Trophoblast cell (in vitro differentiated cells and primary cell): ENCODE measurements at regions not wholly inside any gene's neighbourhood (a gene's known extent, or its start where the extent isn't known, plus 50 kb on each side); places are given as distances from the start of the nearest gene placed in this dataset.

ENCODE experiments used
- DNase-seq, 2 donors: peaks; one replicate each; pipeline ENCODE4 v3.0.0-alpha.2; 2016
- H2AFZ ChIP-seq: 2 replicates; pipeline ENCODE4 v1.6.1; 2013; ENCODE audit warnings: low read length, moderate library complexity, mild to moderate bottlenecking; ENCODE audit not compliant: insufficient read depth, poor library complexity
- H2AK5ac ChIP-seq: 2 replicates; pipeline ENCODE4 v1.6.1; 2013; ENCODE audit warnings: mild to moderate bottlenecking, low read length
- H2BK120ac ChIP-seq: 2 replicates; pipeline ENCODE4 v1.6.1; 2013; ENCODE audit warnings: low read length, mild to moderate bottlenecking, moderate library complexity; ENCODE audit not compliant: insufficient read depth, poor library complexity
- H2BK12ac ChIP-seq: 2 replicates; pipeline ENCODE4 v1.6.1; 2013; ENCODE audit warnings: mild to moderate bottlenecking, low read length, moderate library complexity
- H2BK5ac ChIP-seq: 2 replicates; pipeline ENCODE4 v1.6.1; 2013; ENCODE audit warnings: low read length, low read depth, moderate library complexity, mild to moderate bottlenecking; ENCODE audit not compliant: poor library complexity
- H3K14ac ChIP-seq: 2 replicates; pipeline ENCODE4 v1.6.1; 2013; ENCODE audit warnings: mild to moderate bottlenecking, low read length
- H3K18ac ChIP-seq: 2 replicates; pipeline ENCODE4 v1.6.1; 2013; ENCODE audit warnings: mild to moderate bottlenecking, low read length
- H3K23ac ChIP-seq: 2 replicates; pipeline ENCODE4 v1.6.1; 2013; ENCODE audit warnings: low read length
- H3K27ac ChIP-seq: 2 replicates; pipeline ENCODE4 v1.5.1; 2013; ENCODE audit warnings: low read depth, mild to moderate bottlenecking, inconsistent platforms, low read length, moderate library complexity
- H3K27me3 ChIP-seq: 2 replicates; pipeline ENCODE4 v1.6.1; 2013; ENCODE audit warnings: inconsistent platforms, mild to moderate bottlenecking, low read length, moderate library complexity; ENCODE audit not compliant: insufficient read depth
- H3K36me3 ChIP-seq, 2 experiments: 1 replicate in 1 of 2; 2 replicates in 1 of 2; pipeline ENCODE4 v1.6.1; 2013; ENCODE audit warnings: low read length in 2 of 2, mild to moderate bottlenecking in 2 of 2, moderate library complexity in 1 of 2; ENCODE audit not compliant: insufficient read depth in 2 of 2, control insufficient read depth in 1 of 2
- H3K4ac ChIP-seq: 2 replicates; pipeline ENCODE4 v1.6.1; 2013; ENCODE audit warnings: low read depth, mild to moderate bottlenecking, low read length, moderate library complexity
- H3K4me1 ChIP-seq, 2 experiments: 1 replicate in 1 of 2; 2 replicates in 1 of 2; pipeline ENCODE4 v1.6.1; 2013; ENCODE audit warnings: low read length in 2 of 2, mild to moderate bottlenecking in 2 of 2, moderate library complexity in 1 of 2; ENCODE audit not compliant: insufficient read depth in 2 of 2, control insufficient read depth in 1 of 2
- H3K4me2 ChIP-seq: 2 replicates; pipeline ENCODE4 v1.6.1; 2013; ENCODE audit warnings: inconsistent platforms, mild to moderate bottlenecking, low read length, moderate library complexity
- H3K4me3 ChIP-seq: 2 replicates; pipeline ENCODE4 v1.5.1; 2013; ENCODE audit warnings: mild to moderate bottlenecking, low read depth, low read length, inconsistent platforms
- H3K79me1 ChIP-seq: one replicate; pipeline ENCODE4 v1.6.1; 2013; ENCODE audit warnings: low read length
- H3K79me2 ChIP-seq: 2 replicates; pipeline ENCODE4 v1.6.1; 2013; ENCODE audit warnings: low read length, mild to moderate bottlenecking; ENCODE audit not compliant: control insufficient read depth, insufficient read depth, poor library complexity
- H3K9ac ChIP-seq: 2 replicates; pipeline ENCODE4 v1.6.1; 2013; ENCODE audit warnings: mild to moderate bottlenecking, low read length
- H3K9me3 ChIP-seq: 2 replicates; pipeline ENCODE4 v1.6.1; 2013; ENCODE audit warnings: low read depth, mild to moderate bottlenecking, control low read depth, inconsistent platforms, low read length; ENCODE audit not compliant: insufficient read depth
- H4K12ac ChIP-seq: 2 replicates; pipeline ENCODE4 v1.6.1; 2013; ENCODE audit warnings: low read depth, mild to moderate bottlenecking, low read length, moderate library complexity
- H4K8ac ChIP-seq: 2 replicates; pipeline ENCODE4 v1.6.1; 2013; ENCODE audit warnings: low read depth, mild to moderate bottlenecking, low read length, moderate library complexity
- H4K91ac ChIP-seq: one replicate; pipeline ENCODE4 v1.6.1; 2013; ENCODE audit warnings: low read depth, mild to moderate bottlenecking, low read length, moderate library complexity
- WGBS: extraction: QIAGEN DNeasy Blood & Tissue Kit; methylation state at CpG from one replicate; pipeline ENCODE4 v1.1.7; 2013; ENCODE audit warnings: missing lambda C conversion rate; ENCODE audit not compliant: insufficient read length, insufficient coverage; ENCODE audit errors: extremely low coverage; 5-methylcytosine and 5-hydroxymethylcytosine counted together

GRCh38 chr16:86065711-86066110, 166.7 kb downstream of the IRF8 start:
- H3K4me2 ChIP-seq = no peak overlapping the region
- no peaks in the 10 kb centered on the region for H3K27me3 ChIP-seq
- no peak overlapping the region for H4K8ac ChIP-seq
- H3K4me1 ChIP-seq = no peaks in the 10 kb centered on the region
- H3K27ac ChIP-seq = no peak overlapping the region
- no peak overlapping the region for H4K91ac ChIP-seq
- H3K36me3 ChIP-seq = no peaks in the 10 kb centered on the region
- H3K23ac ChIP-seq = no peak overlapping the region
- WGBS = no CpG with 5 or more reads among the region's 6 CpGs
- peaks cover 2% of the 10 kb centered on the region for H3K9me3 ChIP-seq
- no peak for DNase-seq
- H3K4me3 ChIP-seq = no peak overlapping the region
- no peak overlapping the region for H3K14ac ChIP-seq
- H2AK5ac ChIP-seq = no peak overlapping the region
- no peaks in the 10 kb centered on the region for H3K79me1 ChIP-seq
- H4K12ac ChIP-seq = no peak overlapping the region
- no peak overlapping the region for H3K4ac ChIP-seq
- no peak overlapping the region for H2BK12ac ChIP-seq
- H2AFZ ChIP-seq = no peak overlapping the region
- no peak overlapping the region for H2BK120ac ChIP-seq
- no peak overlapping the region for H3K18ac ChIP-seq
- no peak overlapping the region for H3K9ac ChIP-seq
- H2BK5ac ChIP-seq = no peak overlapping the region
- no peaks in the 10 kb centered on the region for H3K79me2 ChIP-seq

- H2AFZ ChIP-seq = no peak overlapping the region
- H3K4me1 ChIP-seq = no peaks in the 10 kb centered on the region
- H3K18ac ChIP-seq = no peak overlapping the region
- H3K27me3 ChIP-seq = no peaks in the 10 kb centered on the region
- no peak overlapping the region for H4K8ac ChIP-seq
- H3K23ac ChIP-seq = no peak overlapping the region
- no peak overlapping the region for H3K4me3 ChIP-seq
- no peak overlapping the region for H2BK5ac ChIP-seq
- no peak overlapping the region for H3K14ac ChIP-seq
- H2BK120ac ChIP-seq = no peak overlapping the region
- H4K12ac ChIP-seq = no peak overlapping the region
- no peaks in the 10 kb centered on the region for H3K36me3 ChIP-seq
- no peak overlapping the region for H3K4me2 ChIP-seq
- no peak overlapping the region for H3K27ac ChIP-seq
- no peak overlapping the region for H2AK5ac ChIP-seq
- no CpG with 5 or more reads among the region's 17 CpGs for WGBS
- H4K91ac ChIP-seq = no peak overlapping the region
- H3K4ac ChIP-seq = no peak overlapping the region
- no peak overlapping the region for H2BK12ac ChIP-seq
- peaks cover 2% of the 10 kb centered on the region for H3K9me3 ChIP-seq
- H3K9ac ChIP-seq = no peak overlapping the region
- no peak for DNase-seq
- H3K79me2 ChIP-seq = no peaks in the 10 kb centered on the region
- no peaks in the 10 kb centered on the region for H3K79me1 ChIP-seq
Observed at GRCh38 chr16:86066811-86067210, 167.8 kb downstream of the IRF8 start.

DNA sequence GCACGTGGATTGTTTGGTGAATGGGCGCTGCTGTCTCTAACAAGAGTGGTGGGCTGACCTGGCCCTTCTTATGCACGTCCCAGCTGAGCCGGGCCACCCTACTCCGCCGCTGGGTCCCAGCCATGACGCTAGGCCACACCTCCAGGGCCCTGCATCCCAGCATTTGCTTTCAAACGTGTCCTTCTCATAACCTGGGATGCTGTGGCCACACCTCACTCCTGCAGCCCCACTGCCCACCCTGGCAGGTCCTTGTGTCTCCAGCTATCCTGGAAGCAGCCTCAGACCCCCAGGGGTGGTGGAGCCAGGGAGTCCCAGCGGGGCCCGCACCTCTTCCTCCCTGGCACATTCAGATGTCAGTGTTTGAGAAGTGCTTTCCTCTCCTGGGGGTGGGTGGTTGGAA, 168.6 kb downstream of the IRF8 start:
- WGBS = no CpG with 5 or more reads among the region's 10 CpGs
- Histone ChIP-seq H4K12ac (no peak overlapping the region), H2AK5ac (no peak overlapping the region)

DNA sequence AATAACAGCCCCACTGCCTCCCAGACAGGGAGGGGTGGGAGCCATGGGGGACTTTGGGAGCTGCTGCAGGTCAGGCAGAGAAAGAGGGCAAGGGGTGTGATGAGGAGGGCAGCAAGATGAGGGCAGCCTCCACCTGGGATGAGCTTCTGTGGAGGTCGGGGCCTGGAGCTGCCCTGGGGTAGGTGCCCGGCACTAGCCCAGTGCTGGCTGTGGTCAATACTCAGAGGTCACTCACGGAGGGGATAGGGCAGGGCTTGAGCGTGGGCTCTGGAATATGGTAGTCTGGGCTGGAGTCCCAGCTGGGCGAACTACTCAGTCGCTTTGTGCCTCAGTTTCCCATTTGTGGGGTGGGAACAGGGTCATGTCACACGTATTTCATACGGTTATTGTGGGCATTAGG, 169.0 kb downstream of the IRF8 start:
- no peak overlapping the region for H3K27ac ChIP-seq
- no peak overlapping the region for H3K9ac ChIP-seq
- H4K12ac ChIP-seq = no peak overlapping the region
- no peak overlapping the region for H3K23ac ChIP-seq
- H3K27me3 ChIP-seq = no peaks in the 10 kb centered on the region
- no peak overlapping the region for H3K4me2 ChIP-seq
- no peak overlapping the region for H3K4me3 ChIP-seq
- no peak overlapping the region for H4K91ac ChIP-seq
- H3K14ac ChIP-seq = no peak overlapping the region
- H3K36me3 ChIP-seq = no peaks in the 10 kb centered on the region
- DNase-seq = no peak
- no peaks in the 10 kb centered on the region for H3K79me1 ChIP-seq
- no peak overlapping the region for H2AFZ ChIP-seq
- no peak overlapping the region for H3K18ac ChIP-seq
- H2BK120ac ChIP-seq = no peak overlapping the region
- H3K4ac ChIP-seq = no peak overlapping the region
- no peaks in the 10 kb centered on the region for H3K4me1 ChIP-seq
- H2BK12ac ChIP-seq = no peak overlapping the region
- no peaks in the 10 kb centered on the region for H3K79me2 ChIP-seq
- WGBS = no CpG with 5 or more reads among the region's 8 CpGs
- peaks cover 1% of the 10 kb centered on the region for H3K9me3 ChIP-seq
- H2BK5ac ChIP-seq = no peak overlapping the region
- H4K8ac ChIP-seq = no peak overlapping the region
- no peak overlapping the region for H2AK5ac ChIP-seq

More for the DNA sequence above, 168.6 kb downstream of the IRF8 start:
- Histone ChIP-seq H3K36me3 (no peaks in the 10 kb centered on the region), H3K4me2 (no peak overlapping the region), H2BK12ac (no peak overlapping the region), H3K9ac (no peak overlapping the region), H3K79me2 (no peaks in the 10 kb centered on the region), H3K79me1 (no peaks in the 10 kb centered on the region), H3K4me3 (no peak overlapping the region), H3K4me1 (no peaks in the 10 kb centered on the region), H2BK5ac (no peak overlapping the region), H4K91ac (no peak overlapping the region), H3K9me3 (peaks cover 2% of the 10 kb centered on the region), H3K14ac (no peak overlapping the region), H3K23ac (no peak overlapping the region), H2BK120ac (no peak overlapping the region), H4K8ac (no peak overlapping the region), H3K27ac (no peak overlapping the region), H2AFZ (no peak overlapping the region), H3K27me3 (no peaks in the 10 kb centered on the region), H3K18ac (no peak overlapping the region), H3K4ac (no peak overlapping the region)
- no peak for DNase-seq
